ENCODE measurements at regions not wholly inside any gene's neighbourhood (a gene's known extent, or its start where the extent isn't known, plus 50 kb on each side); places are given as distances from the start of the nearest gene placed in this dataset.

DNA sequence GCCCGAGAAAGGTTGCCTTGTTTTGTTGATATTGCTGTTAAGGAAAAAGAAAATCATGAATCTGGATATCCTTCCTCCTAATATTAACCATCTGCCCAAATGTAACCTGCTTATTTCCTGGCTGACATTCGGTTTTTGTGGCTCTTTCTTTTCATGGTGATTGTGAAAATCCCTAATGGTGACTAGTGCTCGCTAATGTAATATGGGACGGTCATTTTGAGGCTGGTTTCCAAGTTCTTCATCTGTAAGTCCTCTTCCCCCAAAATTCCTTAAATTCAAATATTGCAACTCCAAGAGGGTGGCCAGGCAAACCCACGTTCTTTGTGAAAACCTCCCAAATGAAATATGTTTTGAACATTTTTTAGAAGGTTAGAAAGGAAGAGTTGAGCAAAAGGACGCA lies 63.1 kb upstream of the MAMDC2 start:
- H3K27me3 ChIP-seq (ENCODE audit: control insufficient read depth, insufficient read depth, low read length): no peaks in the 10 kb centered on the region
- no peaks in the 10 kb centered on the region for H3K36me3 ChIP-seq (ENCODE audit: control insufficient read depth, insufficient read depth, low read length)
- H3K9me3 ChIP-seq (ENCODE audit: control insufficient read depth, insufficient read depth, low read length): no peaks in the 10 kb centered on the region
- H4K8ac ChIP-seq (ENCODE audit: low read depth in 2 of 2, low read length in 2 of 2): peak overlapping the region; percentile 0; a peak in 1 of 4 replicates
- whole genome bisulfite sequencing, 2 experiments (ENCODE audit: extremely low coverage in 2 of 2, insufficient read length in 1 of 2): no CpG with 5 or more reads among the region's 6 CpGs
- POLR2A ChIA-PET (ENCODE audit: unreplicated experiment): no interaction called here
- peaks cover 12% of the 10 kb centered on the region for H3K4me1 ChIP-seq (ENCODE audit: control insufficient read depth, insufficient read depth, low read length)
- BruUV-seq (replicated peaks): no TSS peak
- peak overlapping the region; percentile 91; the same call in 1 of the 2 replicates for H3K18ac ChIP-seq (ENCODE audit: low read depth, low read length)
- H4K20me1 ChIP-seq (ENCODE audit: insufficient read depth, low read length): no peaks in the 10 kb centered on the region
- no peak overlapping the region for H3K4me2 ChIP-seq (ENCODE audit: low read depth, low read length)
- H2AK9ac ChIP-seq (replicated peaks; ENCODE audit: low read depth, low read length, poor library complexity): no peak overlapping the region
- peak overlapping the region; percentile 72 for H2BK5ac ChIP-seq (ENCODE audit: low read depth, low read length, poor library complexity, severe bottlenecking)
- peak overlapping the region; percentile 78; the same call in 1 of the 2 replicates for H3K4ac ChIP-seq (ENCODE audit: low read depth, low read length)
- H3K4me3 ChIP-seq (ENCODE audit: insufficient read depth, low read depth, low read length): no peak overlapping the region
- no peak overlapping the region for H4K91ac ChIP-seq (ENCODE audit: insufficient read depth, low read depth, low read length)
- no peak overlapping the region for H2AK5ac ChIP-seq (ENCODE audit: low read depth, low read length)
- DNase-seq (no peak), ATAC-seq (ENCODE audit: low read depth) (no peak)
- no peak overlapping the region for H3K27ac ChIP-seq (ENCODE audit: insufficient read depth, low read length)
- peak overlapping the region; percentile 87; the same call in 2 of the 3 replicates for H2BK15ac ChIP-seq (ENCODE audit: low read depth, low read length)
- H3K9ac ChIP-seq (ENCODE audit: low read depth, low read length): no peak overlapping the region
- no peak overlapping the region for H3K56ac ChIP-seq (ENCODE audit: extremely low read depth, insufficient read depth, low read length)
- dilution Hi-C loops (cut with HindIII; ENCODE audit: low sequenced_read_pairs, unreplicated experiment) (no loop called here), intact Hi-C loops (cut with micrococcal nuclease) (loop anchor here (5.0 kb wide), 1 partner anchor 107 kb away; no protein-coding TSS in a partner anchor), in situ Hi-C loops (cut with MboI; ENCODE audit: low sequenced_read_pairs) (no loop called here)
- H3K9me1 ChIP-seq (ENCODE audit: insufficient read depth, low read length): peaks cover 7% of the 10 kb centered on the region
- H2AFZ ChIP-seq (replicated peaks; ENCODE audit: low read length, poor library complexity): no peak overlapping the region
- CTCF ChIA-PET: interaction anchor here (1.3 kb wide), 1 partner anchor 130 kb away, joined by 4 read pairs; no protein-coding TSS in a partner anchor
- H3K23ac ChIP-seq (ENCODE audit: low read depth, low read length): no peak overlapping the region; the same call in 1 of the 2 replicates
- H2BK20ac ChIP-seq (ENCODE audit: low read depth, low read length): peak overlapping the region; percentile 85; the same call in 1 of the 2 replicates
- H3K14ac ChIP-seq (replicated peaks; ENCODE audit: low read depth, low read length): peak overlapping the region; percentile 86; the same call in 1 of the 2 replicates
- H3K79me1 ChIP-seq (ENCODE audit: low read depth in 1 of 2, low read length in 2 of 2): no peaks in the 10 kb centered on the region
- TF ChIP-seq FOS (IDR thresholded peaks at IDR 0.05; ENCODE audit: low read depth, low read length) (no peak), POLR2A (IDR thresholded peaks at IDR 0.05; ENCODE audit: low read depth, low read length) (no peak), MXI1 (IDR thresholded peaks at IDR 0.05; ENCODE audit: borderline replicate concordance, low read depth, low read length) (no peak), RAD21 (IDR thresholded peaks at IDR 0.05; ENCODE audit: low read length) (no peak), CEBPB (IDR thresholded peaks at IDR 0.05; ENCODE audit: low read depth, low read length) (no peak), SMC3 (IDR thresholded peaks at IDR 0.05; ENCODE audit: low read depth, low read length) (no peak), RFX5 (IDR thresholded peaks at IDR 0.05; ENCODE audit: low read depth, low read length) (no peak), CHD1 (IDR thresholded peaks at IDR 0.05; ENCODE audit: low read depth, low read length) (no peak), RCOR1 (IDR thresholded peaks at IDR 0.05; ENCODE audit: insufficient replicate concordance, low read length) (no peak), MAFK (IDR thresholded peaks at IDR 0.05; ENCODE audit: low read depth, low read length) (no peak), BHLHE40 (IDR thresholded peaks at IDR 0.05; ENCODE audit: low read depth, low read length) (no peak), NFE2L2 (IDR thresholded peaks at IDR 0.05; ENCODE audit: low read depth, low read length) (no peak), MAZ (IDR thresholded peaks at IDR 0.05; ENCODE audit: borderline replicate concordance, low read depth, low read length) (no peak)
- TF ChIP-seq, protein P1, sequence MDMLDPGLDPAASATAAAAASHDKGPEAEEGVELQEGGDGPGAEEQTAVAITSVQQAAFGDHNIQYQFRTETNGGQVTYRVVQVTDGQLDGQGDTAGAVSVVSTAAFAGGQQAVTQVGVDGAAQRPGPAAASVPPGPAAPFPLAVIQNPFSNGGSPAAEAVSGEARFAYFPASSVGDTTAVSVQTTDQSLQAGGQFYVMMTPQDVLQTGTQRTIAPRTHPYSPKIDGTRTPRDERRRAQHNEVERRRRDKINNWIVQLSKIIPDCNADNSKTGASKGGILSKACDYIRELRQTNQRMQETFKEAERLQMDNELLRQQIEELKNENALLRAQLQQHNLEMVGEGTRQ (IDR thresholded peaks at IDR 0.05; ENCODE audit: low read depth, low read length): no peak
- TF ChIP-seq, protein P2, sequence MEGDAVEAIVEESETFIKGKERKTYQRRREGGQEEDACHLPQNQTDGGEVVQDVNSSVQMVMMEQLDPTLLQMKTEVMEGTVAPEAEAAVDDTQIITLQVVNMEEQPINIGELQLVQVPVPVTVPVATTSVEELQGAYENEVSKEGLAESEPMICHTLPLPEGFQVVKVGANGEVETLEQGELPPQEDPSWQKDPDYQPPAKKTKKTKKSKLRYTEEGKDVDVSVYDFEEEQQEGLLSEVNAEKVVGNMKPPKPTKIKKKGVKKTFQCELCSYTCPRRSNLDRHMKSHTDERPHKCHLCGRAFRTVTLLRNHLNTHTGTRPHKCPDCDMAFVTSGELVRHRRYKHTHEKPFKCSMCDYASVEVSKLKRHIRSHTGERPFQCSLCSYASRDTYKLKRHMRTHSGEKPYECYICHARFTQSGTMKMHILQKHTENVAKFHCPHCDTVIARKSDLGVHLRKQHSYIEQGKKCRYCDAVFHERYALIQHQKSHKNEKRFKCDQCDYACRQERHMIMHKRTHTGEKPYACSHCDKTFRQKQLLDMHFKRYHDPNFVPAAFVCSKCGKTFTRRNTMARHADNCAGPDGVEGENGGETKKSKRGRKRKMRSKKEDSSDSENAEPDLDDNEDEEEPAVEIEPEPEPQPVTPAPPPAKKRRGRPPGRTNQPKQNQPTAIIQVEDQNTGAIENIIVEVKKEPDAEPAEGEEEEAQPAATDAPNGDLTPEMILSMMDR (conservative IDR thresholded peaks at IDR 0.05; ENCODE audit: low read depth, low read length): no peak
- TF ChIP-seq, protein P3, sequence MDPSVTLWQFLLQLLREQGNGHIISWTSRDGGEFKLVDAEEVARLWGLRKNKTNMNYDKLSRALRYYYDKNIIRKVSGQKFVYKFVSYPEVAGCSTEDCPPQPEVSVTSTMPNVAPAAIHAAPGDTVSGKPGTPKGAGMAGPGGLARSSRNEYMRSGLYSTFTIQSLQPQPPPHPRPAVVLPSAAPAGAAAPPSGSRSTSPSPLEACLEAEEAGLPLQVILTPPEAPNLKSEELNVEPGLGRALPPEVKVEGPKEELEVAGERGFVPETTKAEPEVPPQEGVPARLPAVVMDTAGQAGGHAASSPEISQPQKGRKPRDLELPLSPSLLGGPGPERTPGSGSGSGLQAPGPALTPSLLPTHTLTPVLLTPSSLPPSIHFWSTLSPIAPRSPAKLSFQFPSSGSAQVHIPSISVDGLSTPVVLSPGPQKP (IDR thresholded peaks at IDR 0.05; ENCODE audit: borderline replicate concordance, low read depth, low read length): no peak
- peak overlapping the region; percentile 89 for H2BK120ac ChIP-seq (ENCODE audit: low read depth, low read length)
- H4K5ac ChIP-seq (ENCODE audit: low read depth, low read length): peak overlapping the region; percentile 33; the same call in 1 of the 2 replicates
